Hepatocyte (in vitro differentiated cells): ENCODE measurements at regions not wholly inside any gene's neighbourhood (a gene's known extent, or its start where the extent isn't known, plus 50 kb on each side); places are given as distances from the start of the nearest gene placed in this dataset.

Source experiments
- DNase-seq: peaks from one replicate; pipeline ENCODE4 v3.0.0-alpha.2; 2016; ENCODE audit warnings: low spot score
- H2AFZ ChIP-seq: fragments of 200-600 bp; sonication (generic); 2 replicates; pipeline ENCODE4 v1.6.0; 2016; ENCODE audit warnings: antibody characterized with exemption, mild to moderate bottlenecking
- H3K27ac ChIP-seq: fragments of 200-600 bp; sonication (generic); 2 replicates; pipeline ENCODE4 v1.5.1; 2016; ENCODE audit warnings: mild to moderate bottlenecking
- H3K27me3 ChIP-seq: fragments of 200-600 bp; sonication (generic); 2 replicates; pipeline ENCODE4 v1.6.1; 2016
- H3K36me3 ChIP-seq: fragments of 200-600 bp; sonication (generic); replicated peaks from 2 replicates; pipeline ENCODE4 v1.5.1; 2016; ENCODE audit warnings: low read depth; ENCODE audit not compliant: insufficient read depth
- H3K4me1 ChIP-seq: fragments of 200-600 bp; sonication (generic); 2 replicates; pipeline ENCODE4 v1.5.1; 2016; ENCODE audit warnings: mild to moderate bottlenecking, moderate library complexity; ENCODE audit not compliant: insufficient read depth
- H3K4me2 ChIP-seq: fragments of 200-600 bp; sonication (generic); 2 replicates; pipeline ENCODE4 v1.6.0; 2016
- H3K4me3 ChIP-seq: fragments of 200-600 bp; sonication (generic); 2 replicates; pipeline ENCODE4 v1.5.1; 2016; ENCODE audit warnings: mild to moderate bottlenecking
- H3K79me2 ChIP-seq: fragments of 200-600 bp; sonication (generic); 2 replicates; pipeline ENCODE4 v1.6.0; 2017; ENCODE audit warnings: mild to moderate bottlenecking
- H3K9me2 ChIP-seq: fragments of 200-600 bp; sonication (generic); replicated peaks from 2 replicates; pipeline ENCODE4 v1.6.0; 2017; ENCODE audit warnings: mild to moderate bottlenecking; ENCODE audit not compliant: insufficient read depth
- H3K9me3 ChIP-seq: fragments of 200-600 bp; sonication (generic); 2 replicates; pipeline ENCODE4 v1.5.1; 2016; ENCODE audit warnings: low read depth, mild to moderate bottlenecking
- H4K20me1 ChIP-seq: fragments of 200-600 bp; sonication (generic); 2 replicates; pipeline ENCODE4 v1.6.0; 2016; ENCODE audit warnings: mild to moderate bottlenecking; ENCODE audit not compliant: insufficient read depth, poor library complexity, severe bottlenecking
- EZH2 ChIP-seq: fragments of 200-600 bp; sonication (generic); IDR thresholded peaks from 2 replicates; pipeline ENCODE4 v1.6.1; 2016; ENCODE audit warnings: antibody characterized with exemption, mild to moderate bottlenecking, borderline replicate concordance
- EZH2phosphoT487 ChIP-seq: fragments of 200-600 bp; sonication (generic); IDR thresholded peaks from one replicate; pipeline ENCODE4 v1.6.1; 2018; ENCODE audit warnings: antibody characterized with exemption, mild to moderate bottlenecking, low read depth, moderate library complexity; ENCODE audit not compliant: unreplicated experiment, severe bottlenecking
- WGBS: methylation state at CpG from one replicate; pipeline ENCODE4 v1.1.6; 2016; ENCODE audit warnings: low lambda C conversion rate; ENCODE audit errors: missing lambda C conversion rate; 5-methylcytosine and 5-hydroxymethylcytosine counted together
- TF ChIP-seq, protein P1 (sequence below): fragments of 200-600 bp; sonication (generic); IDR thresholded peaks from 2 replicates; pipeline ENCODE4 v1.5.1; 2016; ENCODE audit warnings: antibody characterized with exemption, mild to moderate bottlenecking; ENCODE audit not compliant: poor library complexity

DNA sequence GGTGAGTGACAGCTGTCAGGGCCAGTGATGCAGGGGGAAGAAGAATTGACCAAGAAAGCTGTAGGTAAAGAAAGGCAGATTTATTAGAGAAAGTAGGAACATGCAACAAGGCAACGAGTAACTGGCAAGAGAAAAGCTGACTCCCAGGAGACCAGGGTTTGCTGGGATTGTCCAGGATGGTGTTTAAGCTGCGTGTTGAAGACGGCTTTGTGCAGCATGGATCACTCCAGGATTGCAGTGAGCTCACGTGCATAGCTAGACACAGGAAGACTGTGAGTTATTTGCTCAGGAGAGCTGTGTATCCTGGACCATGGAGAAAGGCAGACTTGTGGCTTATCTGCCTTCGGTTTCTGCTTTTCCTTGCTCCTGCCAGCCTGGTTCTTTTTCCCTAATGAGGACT, 87.6 kb downstream of the TTLL2 start:
- Histone ChIP-seq H3K9me2 (no peaks in the 10 kb centered on the region), H3K4me2 (no peak overlapping the region), H3K4me1 (no peaks in the 10 kb centered on the region), H3K27ac (no peak overlapping the region), H3K4me3 (no peak overlapping the region), H3K79me2 (no peaks in the 10 kb centered on the region), H3K36me3 (no peaks in the 10 kb centered on the region), H3K9me3 (no peaks in the 10 kb centered on the region), H3K27me3 (no peaks in the 10 kb centered on the region), H2AFZ (no peak overlapping the region), H4K20me1 (no peaks in the 10 kb centered on the region)
- TF ChIP-seq, protein P1, sequence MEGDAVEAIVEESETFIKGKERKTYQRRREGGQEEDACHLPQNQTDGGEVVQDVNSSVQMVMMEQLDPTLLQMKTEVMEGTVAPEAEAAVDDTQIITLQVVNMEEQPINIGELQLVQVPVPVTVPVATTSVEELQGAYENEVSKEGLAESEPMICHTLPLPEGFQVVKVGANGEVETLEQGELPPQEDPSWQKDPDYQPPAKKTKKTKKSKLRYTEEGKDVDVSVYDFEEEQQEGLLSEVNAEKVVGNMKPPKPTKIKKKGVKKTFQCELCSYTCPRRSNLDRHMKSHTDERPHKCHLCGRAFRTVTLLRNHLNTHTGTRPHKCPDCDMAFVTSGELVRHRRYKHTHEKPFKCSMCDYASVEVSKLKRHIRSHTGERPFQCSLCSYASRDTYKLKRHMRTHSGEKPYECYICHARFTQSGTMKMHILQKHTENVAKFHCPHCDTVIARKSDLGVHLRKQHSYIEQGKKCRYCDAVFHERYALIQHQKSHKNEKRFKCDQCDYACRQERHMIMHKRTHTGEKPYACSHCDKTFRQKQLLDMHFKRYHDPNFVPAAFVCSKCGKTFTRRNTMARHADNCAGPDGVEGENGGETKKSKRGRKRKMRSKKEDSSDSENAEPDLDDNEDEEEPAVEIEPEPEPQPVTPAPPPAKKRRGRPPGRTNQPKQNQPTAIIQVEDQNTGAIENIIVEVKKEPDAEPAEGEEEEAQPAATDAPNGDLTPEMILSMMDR, result no peak
- TF ChIP-seq EZH2 (no peak), EZH2phosphoT487 (no peak)
- 52% methylated on average over 5 of the region's 5 CpGs for WGBS
- DNase-seq, result no peak

DNA sequence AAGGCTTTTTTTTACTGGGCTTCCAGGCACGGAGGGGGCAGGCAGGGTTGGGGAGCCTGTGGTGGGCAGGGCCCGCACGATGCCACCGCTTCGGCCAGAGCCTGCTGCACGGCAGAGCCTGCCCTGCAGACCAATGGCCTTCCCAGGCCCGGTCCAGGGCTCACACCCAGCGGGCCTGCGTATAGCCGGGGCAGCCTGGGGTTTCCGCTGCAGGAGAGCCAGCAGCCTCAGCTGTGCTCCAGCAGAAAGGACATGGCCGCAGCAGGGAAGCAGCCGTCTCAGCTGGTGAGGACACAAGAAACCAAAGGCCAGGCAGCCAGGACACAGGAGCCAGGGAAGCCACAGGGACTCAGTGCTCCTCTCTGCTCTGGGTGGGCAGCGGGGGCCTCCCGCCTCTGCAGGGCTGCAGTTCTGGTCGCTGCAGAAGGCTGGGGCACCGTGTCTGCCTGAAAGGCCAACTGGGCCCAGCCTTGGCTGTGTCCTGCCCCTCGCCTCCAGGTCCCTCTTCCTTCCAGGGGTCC, 90.6 kb downstream of the TTLL2 start:
- Histone ChIP-seq H3K79me2 (no peaks in the 10 kb centered on the region), H3K9me2 (no peaks in the 10 kb centered on the region), H4K20me1 (no peaks in the 10 kb centered on the region), H3K27me3 (no peaks in the 10 kb centered on the region), H2AFZ (no peak overlapping the region), H3K9me3 (no peaks in the 10 kb centered on the region), H3K4me3 (no peak overlapping the region), H3K4me2 (no peak overlapping the region), H3K36me3 (no peaks in the 10 kb centered on the region), H3K4me1 (no peaks in the 10 kb centered on the region), H3K27ac (no peak overlapping the region)
- no peak for DNase-seq
- WGBS, result 91% methylated on average over 18 of the region's 18 CpGs
- TF ChIP-seq EZH2phosphoT487, result no peak
- TF ChIP-seq, protein P1, result no peak
- no peak for TF ChIP-seq EZH2

DNA sequence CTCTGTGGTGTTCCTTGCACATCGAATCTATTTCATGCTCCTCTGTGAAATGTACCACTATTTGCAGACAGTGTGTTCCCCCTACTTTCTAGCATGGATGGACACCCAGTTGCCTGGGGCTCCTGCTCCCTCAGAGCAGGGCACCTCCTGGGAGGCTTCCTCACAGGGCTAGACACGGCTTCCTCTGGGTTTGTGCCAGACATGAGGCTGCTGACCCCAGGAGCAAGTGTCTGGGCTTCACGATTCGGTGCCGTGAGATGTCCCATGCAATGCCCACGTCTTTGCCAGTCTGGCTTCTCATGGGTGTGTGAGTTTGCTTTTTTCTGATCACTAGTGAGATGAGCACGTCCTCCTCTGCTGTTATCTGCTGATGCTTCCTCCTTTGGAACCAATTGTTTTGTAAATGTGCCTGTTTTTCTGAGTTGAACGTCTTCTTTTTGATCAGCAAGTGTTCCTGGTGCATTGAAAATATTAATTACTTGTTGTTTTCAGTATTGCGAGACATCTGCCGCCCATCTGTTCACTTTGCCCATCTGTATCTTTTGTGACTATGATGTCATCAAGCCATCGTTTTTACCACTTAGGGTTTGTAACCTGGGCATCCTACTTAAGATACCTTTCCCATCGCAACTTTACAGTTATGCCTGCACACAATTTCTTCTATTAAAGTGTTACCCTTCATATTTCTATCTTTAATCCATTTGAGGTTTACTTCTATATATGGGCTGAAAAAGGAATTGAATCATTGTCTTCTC, 92.0 kb downstream of the TTLL2 start:
- Histone ChIP-seq H3K4me3 (no peak overlapping the region), H3K79me2 (no peaks in the 10 kb centered on the region), H3K27ac (no peak overlapping the region), H3K4me2 (no peak overlapping the region), H3K27me3 (no peaks in the 10 kb centered on the region), H3K9me3 (no peaks in the 10 kb centered on the region), H3K36me3 (no peaks in the 10 kb centered on the region), H4K20me1 (no peaks in the 10 kb centered on the region), H3K4me1 (no peaks in the 10 kb centered on the region), H3K9me2 (no peaks in the 10 kb centered on the region), H2AFZ (no peak overlapping the region)
- WGBS, result 88% methylated on average over 12 of the region's 12 CpGs
- TF ChIP-seq EZH2phosphoT487 (no peak), EZH2 (no peak)
- TF ChIP-seq, protein P1, result no peak
- DNase-seq, result no peak

DNA sequence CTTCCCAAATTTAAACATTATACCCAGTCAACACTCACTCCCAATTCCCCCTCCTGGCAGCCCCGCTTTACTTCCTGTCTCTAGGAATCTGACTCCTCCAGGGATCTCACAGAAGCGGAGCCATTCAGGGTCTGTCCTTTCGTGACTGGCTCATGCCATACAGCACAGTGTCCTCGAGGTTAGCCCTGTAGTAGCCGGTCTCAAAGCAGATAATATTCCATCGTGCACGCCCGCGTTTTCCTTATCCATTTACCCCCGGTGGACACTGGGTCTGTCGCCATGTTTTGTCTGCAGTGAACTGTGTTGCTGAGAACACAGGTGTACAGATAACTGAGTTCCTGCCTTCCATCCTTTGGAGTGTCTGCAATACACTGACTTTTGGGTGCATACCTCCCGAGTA, 95.3 kb downstream of the TTLL2 start:
- no peaks in the 10 kb centered on the region for H3K36me3 ChIP-seq

More for the DNA sequence above, 95.3 kb downstream of the TTLL2 start:
- no peaks in the 10 kb centered on the region for H4K20me1 ChIP-seq
- H3K4me3 ChIP-seq, result no peak overlapping the region
- H3K27me3 ChIP-seq, result no peaks in the 10 kb centered on the region
- H2AFZ ChIP-seq, result no peak overlapping the region
- no peak overlapping the region for H3K4me2 ChIP-seq
- no peaks in the 10 kb centered on the region for H3K9me2 ChIP-seq
- no peaks in the 10 kb centered on the region for H3K4me1 ChIP-seq
- no peaks in the 10 kb centered on the region for H3K9me3 ChIP-seq
- DNase-seq, result no peak
- WGBS, result 88% methylated on average over 12 of the region's 12 CpGs
- no peak for TF ChIP-seq EZH2
- TF ChIP-seq EZH2phosphoT487, result no peak
- TF ChIP-seq, protein P1, result no peak
- no peaks in the 10 kb centered on the region for H3K79me2 ChIP-seq
- no peak overlapping the region for H3K27ac ChIP-seq
